ENCODE measurements at regions not wholly inside any gene's neighbourhood (a gene's known extent, or its start where the extent isn't known, plus 50 kb on each side); places are given as distances from the start of the nearest gene placed in this dataset.

DNA sequence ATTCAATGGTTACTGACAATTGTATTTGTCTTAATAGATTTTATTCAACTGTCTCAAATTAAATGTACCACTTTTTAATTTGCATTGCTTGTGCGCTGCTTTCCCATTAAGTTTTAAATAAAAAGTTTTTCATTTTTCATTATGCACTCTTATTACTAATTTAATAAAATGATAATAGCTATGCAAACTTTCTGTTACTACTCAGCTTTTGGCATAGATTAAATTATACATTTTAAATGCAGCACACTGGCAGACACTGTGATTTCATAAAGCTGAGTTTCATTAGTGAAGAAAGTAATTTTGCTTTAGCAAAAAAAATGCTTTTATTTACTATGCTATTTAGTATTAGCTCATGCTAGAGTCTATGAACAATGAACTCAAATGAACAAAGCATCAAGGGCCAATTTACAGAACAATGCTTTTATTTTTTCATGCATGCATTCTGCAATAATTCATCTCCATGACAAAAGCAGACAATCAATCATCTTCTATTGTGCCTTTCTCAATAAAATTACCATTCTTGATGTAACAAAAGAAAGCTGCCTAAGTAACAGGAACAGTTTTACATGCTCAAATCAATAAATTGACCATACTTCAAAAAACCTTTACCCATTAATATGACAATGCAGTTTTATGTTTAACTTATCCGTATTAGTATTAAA lies 595.2 kb upstream of the ARRDC3 start:
- DNase-seq (no peak), ATAC-seq (no peak)
- Histone ChIP-seq H3K4me1 (no peaks in the 10 kb centered on the region), H3K36me3 (no peaks in the 10 kb centered on the region), H3K27me3 (no peaks in the 10 kb centered on the region), H3K4me3 (no peak overlapping the region), H3K9me3 (no peaks in the 10 kb centered on the region), H3K27ac (no peak overlapping the region)
- WGBS, 4 donors = 80 to 89% (median 83%) methylated on average over 2 of the region's 2 CpGs
- intact Hi-C loops (cut with DNase I) = no loop called here
- no peak for TF ChIP-seq POLR2A (IDR thresholded peaks at IDR 0.05)
- TF ChIP-seq, protein P1, sequence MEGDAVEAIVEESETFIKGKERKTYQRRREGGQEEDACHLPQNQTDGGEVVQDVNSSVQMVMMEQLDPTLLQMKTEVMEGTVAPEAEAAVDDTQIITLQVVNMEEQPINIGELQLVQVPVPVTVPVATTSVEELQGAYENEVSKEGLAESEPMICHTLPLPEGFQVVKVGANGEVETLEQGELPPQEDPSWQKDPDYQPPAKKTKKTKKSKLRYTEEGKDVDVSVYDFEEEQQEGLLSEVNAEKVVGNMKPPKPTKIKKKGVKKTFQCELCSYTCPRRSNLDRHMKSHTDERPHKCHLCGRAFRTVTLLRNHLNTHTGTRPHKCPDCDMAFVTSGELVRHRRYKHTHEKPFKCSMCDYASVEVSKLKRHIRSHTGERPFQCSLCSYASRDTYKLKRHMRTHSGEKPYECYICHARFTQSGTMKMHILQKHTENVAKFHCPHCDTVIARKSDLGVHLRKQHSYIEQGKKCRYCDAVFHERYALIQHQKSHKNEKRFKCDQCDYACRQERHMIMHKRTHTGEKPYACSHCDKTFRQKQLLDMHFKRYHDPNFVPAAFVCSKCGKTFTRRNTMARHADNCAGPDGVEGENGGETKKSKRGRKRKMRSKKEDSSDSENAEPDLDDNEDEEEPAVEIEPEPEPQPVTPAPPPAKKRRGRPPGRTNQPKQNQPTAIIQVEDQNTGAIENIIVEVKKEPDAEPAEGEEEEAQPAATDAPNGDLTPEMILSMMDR (IDR thresholded peaks at IDR 0.05) = no peak

DNA sequence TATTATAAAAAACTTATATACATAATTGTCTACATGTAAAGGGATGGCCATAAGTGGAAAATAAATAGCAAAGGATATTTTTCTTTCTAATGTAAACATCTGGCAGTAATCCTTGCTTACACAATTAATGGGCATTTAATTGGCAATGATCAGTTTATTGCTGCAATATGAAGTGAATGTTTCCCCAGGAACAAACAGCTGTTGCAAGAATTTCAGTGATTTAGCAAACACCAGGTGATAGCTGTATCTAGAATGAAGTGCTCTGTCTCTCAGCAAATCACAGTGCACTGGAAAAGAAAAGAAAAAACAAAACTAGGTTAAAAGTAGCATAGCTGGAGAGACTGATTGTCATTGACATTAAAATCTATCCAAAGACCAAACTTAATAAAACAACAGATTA lies 594.5 kb upstream of the ARRDC3 start:
- Histone ChIP-seq H3K4me1 (no peaks in the 10 kb centered on the region), H3K36me3 (no peaks in the 10 kb centered on the region), H3K27me3 (no peaks in the 10 kb centered on the region), H3K27ac (no peak overlapping the region), H3K9me3 (no peaks in the 10 kb centered on the region), H3K4me3 (no peak overlapping the region)
- intact Hi-C loops (cut with DNase I) = no loop called here
- no peak for TF ChIP-seq POLR2A (IDR thresholded peaks at IDR 0.05)
- TF ChIP-seq, protein P1 (IDR thresholded peaks at IDR 0.05) = no peak
- DNase-seq (no peak), ATAC-seq (no peak)

DNA sequence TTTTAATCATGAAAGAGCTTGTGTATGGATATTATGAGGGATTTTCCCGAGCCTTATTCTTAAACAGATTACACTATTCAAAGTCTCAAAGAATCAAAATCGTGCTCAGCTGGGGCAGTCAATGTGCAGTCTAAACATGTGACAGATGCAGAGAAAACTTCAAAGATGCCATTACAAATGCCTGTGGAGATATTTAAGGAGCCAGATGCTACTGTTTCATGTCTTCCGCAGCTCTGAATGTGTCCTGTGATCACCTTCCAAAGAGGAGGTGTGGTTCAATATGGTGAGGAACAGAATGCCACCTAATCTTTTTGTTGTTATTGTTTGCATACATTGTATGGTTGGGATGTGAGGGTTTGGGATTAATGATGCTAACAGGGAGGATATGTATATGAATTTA lies 593.3 kb upstream of the ARRDC3 start:
- WGBS, 4 donors = 64 to 70% (median 67%) methylated on average over 3 of the region's 3 CpGs
- Histone ChIP-seq H3K27ac (no peak overlapping the region), H3K9me3 (no peaks in the 10 kb centered on the region), H3K4me3 (no peak overlapping the region), H3K4me1 (no peaks in the 10 kb centered on the region), H3K36me3 (no peaks in the 10 kb centered on the region), H3K27me3 (no peaks in the 10 kb centered on the region)
- intact Hi-C loops (cut with DNase I) = no loop called here
- no peak for DNase-seq
- ATAC-seq = no peak
- TF ChIP-seq POLR2A (IDR thresholded peaks at IDR 0.05) = no peak
- TF ChIP-seq, protein P1 (IDR thresholded peaks at IDR 0.05) = no peak

DNA sequence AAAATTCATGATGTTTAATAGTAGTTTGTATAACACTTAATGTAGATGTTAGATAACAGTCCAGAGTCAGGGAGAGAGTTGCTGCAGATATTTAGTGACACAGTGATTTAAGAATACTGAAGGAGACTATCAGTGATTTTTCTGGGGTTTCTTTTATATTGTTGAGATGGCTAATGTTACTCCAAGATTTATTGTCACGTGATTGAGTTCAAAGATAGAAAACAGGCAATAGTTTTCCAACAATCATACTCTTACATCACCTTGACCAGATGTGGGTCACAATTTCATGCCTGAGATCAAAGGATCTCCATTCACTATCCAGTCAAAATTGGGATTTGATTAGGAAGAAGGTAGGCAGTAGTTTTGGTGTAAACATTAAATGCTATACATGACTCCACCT lies 580.0 kb upstream of the ARRDC3 start:
- H3K4me1 ChIP-seq = no peaks in the 10 kb centered on the region
- ATAC-seq (no peak), DNase-seq (no peak)
- H3K27ac ChIP-seq = no peak overlapping the region
- WGBS, 4 donors = 83 to 87% (median 84%) methylated on average over 1 of the region's 1 CpG
- H3K27me3 ChIP-seq = no peaks in the 10 kb centered on the region
- no peaks in the 10 kb centered on the region for H3K36me3 ChIP-seq
- H3K9me3 ChIP-seq = peaks cover 0 to 7% (median 0%) of the 10 kb centered on the region in 12 donors
- no peak overlapping the region for H3K4me3 ChIP-seq
- TF ChIP-seq, protein P1 (IDR thresholded peaks at IDR 0.05) = no peak
- no peak for TF ChIP-seq POLR2A (IDR thresholded peaks at IDR 0.05)
- intact Hi-C loops (cut with DNase I) = no loop called here

Measured in heart left ventricle (tissue), 16 donors.